H9 (cell line): ENCODE measurements at regions not wholly inside any gene's neighbourhood (a gene's known extent, or its start where the extent isn't known, plus 50 kb on each side); places are given as distances from the start of the nearest gene placed in this dataset.

Experiments
- DNase-seq: peaks from one replicate; pipeline ENCODE4 v3.0.0-alpha.2; 2017
- H2AFZ ChIP-seq: one replicate; pipeline ENCODE4 v1.6.1; 2013; ENCODE audit warnings: mild to moderate bottlenecking, low read length, control low read depth, moderate library complexity
- H2AK5ac ChIP-seq: 2 replicates; pipeline ENCODE4 v1.6.1; 2013; ENCODE audit warnings: low read length, control low read depth, mixed read lengths; ENCODE audit not compliant: insufficient read length
- H2BK120ac ChIP-seq: one replicate; pipeline ENCODE4 v1.6.1; 2013; ENCODE audit warnings: low read depth, mild to moderate bottlenecking, low read length, control low read depth, inconsistent platforms; ENCODE audit not compliant: poor library complexity, severe bottlenecking
- H2BK12ac ChIP-seq: 2 replicates; pipeline ENCODE4 v1.6.1; 2013; ENCODE audit warnings: low read length, control low read depth, mixed read lengths, low read depth; ENCODE audit not compliant: insufficient read length
- H2BK15ac ChIP-seq: 2 replicates; pipeline ENCODE4 v1.6.1; 2013; ENCODE audit warnings: low read depth, low read length, control low read depth
- H2BK20ac ChIP-seq: one replicate; pipeline ENCODE4 v1.6.1; 2013; ENCODE audit warnings: low read depth, mild to moderate bottlenecking, low read length, control low read depth, inconsistent platforms; ENCODE audit not compliant: poor library complexity, severe bottlenecking
- H2BK5ac ChIP-seq: 2 replicates; pipeline ENCODE4 v1.6.1; 2013; ENCODE audit warnings: low read length, control low read depth, mixed read lengths; ENCODE audit not compliant: insufficient read length
- H3K14ac ChIP-seq: 2 replicates; pipeline ENCODE4 v1.6.1; 2013; ENCODE audit warnings: low read length, control low read depth; ENCODE audit not compliant: insufficient read depth
- H3K18ac ChIP-seq: 2 replicates; pipeline ENCODE4 v1.6.1; 2013; ENCODE audit warnings: low read depth, mild to moderate bottlenecking, mixed read lengths, low read length, control low read depth; ENCODE audit not compliant: insufficient read length
- H3K23ac ChIP-seq: 2 replicates; pipeline ENCODE4 v1.6.1; 2013; ENCODE audit warnings: low read length, control low read depth, mixed read lengths, low read depth; ENCODE audit not compliant: insufficient read length
- H3K23me2 ChIP-seq: 2 replicates; pipeline ENCODE4 v1.6.1; 2013; ENCODE audit warnings: low read depth, mild to moderate bottlenecking, mixed read lengths, low read length, control low read depth; ENCODE audit not compliant: insufficient read length, poor library complexity, severe bottlenecking
- H3K27ac ChIP-seq: 2 replicates; pipeline ENCODE4 v1.5.1; 2013; ENCODE audit warnings: low read length, control low read depth, mixed read lengths, low read depth; ENCODE audit not compliant: insufficient read length
- H3K27me3 ChIP-seq: 2 replicates; pipeline ENCODE4 v1.6.1; 2013; ENCODE audit warnings: low read length, control low read depth, inconsistent platforms; ENCODE audit not compliant: insufficient read depth
- H3K4ac ChIP-seq: 2 replicates; pipeline ENCODE4 v1.6.1; 2013; ENCODE audit warnings: low read depth, mild to moderate bottlenecking, control low read depth, inconsistent platforms, low read length, moderate library complexity
- H3K4me1 ChIP-seq: 2 replicates; pipeline ENCODE4 v1.6.1; 2013; ENCODE audit warnings: low read length, control low read depth, inconsistent platforms; ENCODE audit not compliant: insufficient read depth
- H3K4me2 ChIP-seq: 2 replicates; pipeline ENCODE4 v1.6.1; 2013; ENCODE audit warnings: low read length, control low read depth, mixed read lengths; ENCODE audit not compliant: insufficient read length, insufficient read depth
- H3K56ac ChIP-seq: 2 replicates; pipeline ENCODE4 v1.6.1; 2013; ENCODE audit warnings: low read depth, mild to moderate bottlenecking, mixed read lengths, low read length, control low read depth; ENCODE audit not compliant: insufficient read length
- H3K79me1 ChIP-seq: 2 replicates; pipeline ENCODE4 v1.6.1; 2013; ENCODE audit warnings: low read depth, mild to moderate bottlenecking, moderate library complexity, low read length, control low read depth, inconsistent platforms; ENCODE audit not compliant: insufficient read depth, poor library complexity, severe bottlenecking
- H3K79me2 ChIP-seq: 2 replicates; pipeline ENCODE4 v1.6.1; 2013; ENCODE audit warnings: low read length, control low read depth, inconsistent platforms; ENCODE audit not compliant: insufficient read depth
- H3K9ac ChIP-seq: 2 replicates; pipeline ENCODE4 v1.6.1; 2013; ENCODE audit warnings: low read length, control low read depth, mixed read lengths; ENCODE audit not compliant: insufficient read length; ENCODE audit errors: extremely low read depth
- H3K9me3 ChIP-seq: one replicate; pipeline ENCODE4 v1.6.1; 2013; ENCODE audit warnings: low read depth, low read length, inconsistent platforms; ENCODE audit not compliant: control insufficient read depth
- H3T11ph ChIP-seq: one replicate; pipeline ENCODE4 v1.6.1; 2013; ENCODE audit warnings: mild to moderate bottlenecking, low read length, control low read depth, inconsistent platforms
- H4K20me1 ChIP-seq: one replicate; pipeline ENCODE4 v1.6.1; 2013; ENCODE audit not compliant: control insufficient read depth, insufficient read length, insufficient read depth
- H4K5ac ChIP-seq: 2 replicates; pipeline ENCODE4 v1.6.1; 2013; ENCODE audit warnings: low read depth, mild to moderate bottlenecking, mixed read lengths, low read length, control low read depth; ENCODE audit not compliant: insufficient read length
- H4K8ac ChIP-seq: replicated peaks from 2 replicates; pipeline ENCODE4 v1.6.1; 2013; ENCODE audit warnings: low read length, control low read depth, mixed read lengths, low read depth; ENCODE audit not compliant: insufficient read length
- H4K91ac ChIP-seq: 2 replicates; pipeline ENCODE4 v1.6.1; 2013; ENCODE audit warnings: low read depth, mild to moderate bottlenecking, moderate library complexity, mixed read lengths, low read length, control low read depth; ENCODE audit not compliant: insufficient read length
- H3K27ac Mint-ChIP-seq, 3 experiments: 2 replicates in 2 of 3; 3 replicates in 1 of 3; pipeline ENCODE4 v1.8.0; 2020 to 2021; ENCODE audit warnings: mixed read lengths in 3 of 3, mild to moderate bottlenecking in 1 of 3, moderate library complexity in 1 of 3
- H3K27me3 Mint-ChIP-seq: 2 replicates; pipeline ENCODE4 v1.8.0; 2021; ENCODE audit warnings: low read depth, mild to moderate bottlenecking, moderate library complexity, mixed read lengths
- H3K36me3 Mint-ChIP-seq, 3 experiments: 2 replicates in 2 of 3; 3 replicates in 1 of 3; pipeline ENCODE4 v1.8.0; 2020 to 2021; ENCODE audit warnings: low read depth in 3 of 3, mixed read lengths in 3 of 3; ENCODE audit not compliant: insufficient read depth in 1 of 3
- H3K4me1 Mint-ChIP-seq, 2 experiments: 2 replicates each; pipeline ENCODE4 v1.8.0; 2020; ENCODE audit warnings: mixed read lengths in 2 of 2
- H3K4me3 Mint-ChIP-seq, 2 experiments: 2 replicates in 1 of 2; 3 replicates in 1 of 2; pipeline ENCODE4 v1.8.0; 2020 to 2021; ENCODE audit warnings: mild to moderate bottlenecking in 2 of 2, mixed read lengths in 2 of 2, moderate library complexity in 1 of 2
- H3K9me3 Mint-ChIP-seq, 2 experiments: 2 replicates in 1 of 2; 3 replicates in 1 of 2; pipeline ENCODE4 v1.8.0; 2020; ENCODE audit warnings: mild to moderate bottlenecking in 2 of 2, mixed read lengths in 2 of 2, moderate library complexity in 1 of 2
- CTCF ChIP-seq: fragments of 200-600 bp; sonication (generic); conservative IDR thresholded peaks from 3 replicates; pipeline ENCODE4 v1.8.0; 2021; ENCODE audit warnings: antibody characterized with exemption, mild to moderate bottlenecking
- WGBS: extraction: QIAGEN DNeasy Blood & Tissue Kit; methylation state at CpG from one replicate; pipeline ENCODE4 v1.1.7; 2013; ENCODE audit warnings: missing lambda C conversion rate, low lambda C conversion rate, mixed read lengths; ENCODE audit not compliant: insufficient read length; ENCODE audit errors: extremely low coverage; 5-methylcytosine and 5-hydroxymethylcytosine counted together

DNA sequence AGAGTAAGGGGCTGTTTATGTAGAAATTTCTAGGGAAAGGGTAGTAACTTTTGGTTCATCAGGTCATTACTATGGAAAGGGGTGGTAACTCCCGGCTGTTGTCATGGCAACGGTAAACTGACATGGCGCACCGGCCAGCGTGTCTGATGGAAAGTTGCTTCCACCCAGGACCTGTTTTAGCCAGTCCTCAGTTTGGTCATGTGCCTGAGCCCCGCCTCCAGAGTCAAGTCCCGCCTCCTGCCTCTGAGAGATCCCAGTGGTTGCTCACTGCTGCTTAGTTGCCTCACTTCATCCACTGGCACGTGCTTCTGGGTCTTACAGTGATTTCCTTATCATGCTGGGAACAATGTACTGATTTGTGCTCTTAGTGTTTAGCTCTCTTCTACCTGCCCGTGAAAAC lies 455.2 kb upstream of the ZNF507 start:
- H2AK5ac ChIP-seq = no peak overlapping the region
- no peak for TF ChIP-seq CTCF
- no peaks in the 10 kb centered on the region for H3K79me2 ChIP-seq
- H4K20me1 ChIP-seq = no peaks in the 10 kb centered on the region
- no peak overlapping the region for H4K91ac ChIP-seq
- no peak overlapping the region for H3K9ac ChIP-seq
- Mint-ChIP-seq H3K27ac (no peak overlapping the region), H3K9me3 (peaks cover 11 to 14% of the 10 kb centered on the region in 2 experiments), H3K36me3 (peaks cover 6 to 13% (median 8%) of the 10 kb centered on the region in 3 experiments), H3K4me3 (no peak overlapping the region), H3K4me1 (peaks cover 27 to 30% of the 10 kb centered on the region in 2 experiments), H3K27me3 (peaks cover 14% of the 10 kb centered on the region)
- H2BK120ac ChIP-seq = no peak overlapping the region
- no peak overlapping the region for H2BK5ac ChIP-seq
- no peak overlapping the region for H4K8ac ChIP-seq
- H2BK15ac ChIP-seq = no peak overlapping the region
- no peak overlapping the region for H3T11ph ChIP-seq
- H2BK12ac ChIP-seq = no peak overlapping the region
- H3K4me2 ChIP-seq = no peak overlapping the region
- H3K56ac ChIP-seq = no peak overlapping the region
- no peak overlapping the region for H3K27ac ChIP-seq
- H3K23me2 ChIP-seq = no peaks in the 10 kb centered on the region
- no peak overlapping the region for H3K18ac ChIP-seq
- H3K4ac ChIP-seq = no peak overlapping the region
- no peak overlapping the region for H2AFZ ChIP-seq
- no peaks in the 10 kb centered on the region for H3K9me3 ChIP-seq
- H3K23ac ChIP-seq = no peak overlapping the region
- H3K14ac ChIP-seq = no peak overlapping the region
- no peaks in the 10 kb centered on the region for H3K79me1 ChIP-seq
- H4K5ac ChIP-seq = no peak overlapping the region
- peak; percentile 56 for DNase-seq
- H3K4me1 ChIP-seq = no peaks in the 10 kb centered on the region; the same call in 1 of the 2 replicates
- WGBS = no CpG with 5 or more reads among the region's 9 CpGs
- H3K27me3 ChIP-seq = no peaks in the 10 kb centered on the region
- H2BK20ac ChIP-seq = no peak overlapping the region
